ENCODE measurements at regions not wholly inside any gene's neighbourhood (a gene's known extent, or its start where the extent isn't known, plus 50 kb on each side); places are given as distances from the start of the nearest gene placed in this dataset.

DNA sequence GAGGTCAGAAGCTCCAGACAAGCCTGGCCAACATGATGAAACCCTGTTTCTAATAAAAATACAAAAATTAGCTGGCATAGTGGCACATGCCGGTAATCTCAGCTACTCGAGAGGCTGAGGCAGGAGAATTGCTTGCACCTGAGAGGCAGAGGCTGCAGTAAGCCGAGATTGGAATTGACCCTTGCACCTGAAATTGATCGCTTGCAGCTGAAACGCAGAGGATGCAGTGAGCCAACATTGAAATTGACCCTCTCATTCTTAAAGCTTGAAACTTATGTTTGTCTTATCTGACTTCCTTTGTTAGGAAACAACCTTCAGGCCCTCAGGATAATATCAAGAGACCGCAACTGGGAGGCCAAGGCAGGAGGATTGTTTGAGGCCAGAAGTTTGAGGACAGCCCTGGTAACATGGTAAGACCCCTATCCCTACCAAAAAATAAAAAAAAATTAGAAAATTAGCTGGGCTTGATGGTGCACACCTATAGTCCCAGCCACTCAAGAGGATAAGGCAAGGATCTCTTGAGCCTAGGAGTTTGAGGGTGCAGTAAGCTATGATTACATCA, 376.6 kb upstream of the XYLT1 start:
- DNase-seq: no peak

DNA sequence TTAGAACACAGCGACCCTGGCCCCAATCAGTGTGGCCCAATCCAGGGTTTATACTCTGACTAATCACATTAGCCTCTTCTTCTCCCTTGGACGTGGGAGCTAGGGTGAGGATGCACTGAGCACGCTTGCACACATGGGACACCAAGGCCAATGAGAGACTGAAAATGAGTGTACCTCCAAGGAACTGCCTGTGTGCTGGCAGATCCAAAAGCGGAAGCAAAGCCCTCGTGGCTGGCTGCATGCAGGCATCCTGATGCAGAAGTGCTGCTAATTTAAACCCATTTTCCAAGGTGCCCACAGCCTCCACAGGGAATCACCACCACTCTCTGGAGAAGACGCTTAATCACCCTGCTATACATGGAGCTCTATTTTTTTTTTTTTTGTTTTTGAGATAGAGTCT, 375.3 kb upstream of the XYLT1 start:
- no peak for DNase-seq

DNA sequence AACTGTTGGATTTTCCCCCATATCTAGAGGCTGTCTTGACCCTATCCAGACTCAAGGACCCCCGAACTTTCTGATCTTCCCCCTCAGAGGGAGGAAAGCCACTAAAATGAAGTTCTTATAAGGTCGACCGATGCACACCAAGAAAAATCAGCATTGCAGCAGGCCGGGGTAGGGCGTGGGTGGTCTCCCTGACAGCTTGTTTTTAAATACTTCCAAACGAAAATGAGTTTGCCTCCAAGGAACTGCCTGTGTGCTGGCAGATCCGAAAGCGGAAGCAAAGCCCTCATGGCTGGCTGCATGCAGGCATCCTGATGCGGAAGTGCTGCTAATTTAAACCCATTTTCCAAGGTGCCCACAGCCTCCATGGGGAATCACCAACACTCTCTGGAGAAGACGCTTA, 374.3 kb upstream of the XYLT1 start:
- no peak for DNase-seq

DNA sequence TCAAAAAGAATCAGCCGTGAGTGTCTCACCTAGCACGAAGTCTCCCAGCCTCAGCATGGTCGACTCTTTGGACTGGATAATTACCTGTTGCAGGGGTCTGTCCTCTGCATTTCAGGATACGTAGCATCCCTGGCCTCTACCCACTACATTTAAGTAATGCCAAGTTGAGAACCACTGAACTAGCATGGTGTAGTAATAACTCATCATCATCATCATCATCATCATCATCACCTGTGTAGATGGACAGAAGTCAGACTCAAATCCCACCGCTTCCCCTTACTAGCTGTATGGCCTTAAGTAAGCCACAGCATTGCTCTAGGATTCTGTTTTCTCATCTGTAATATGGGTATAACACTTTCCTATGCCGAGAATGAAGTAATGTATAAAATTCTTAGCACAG, 373.1 kb upstream of the XYLT1 start:
- DNase-seq: no peak

DNA sequence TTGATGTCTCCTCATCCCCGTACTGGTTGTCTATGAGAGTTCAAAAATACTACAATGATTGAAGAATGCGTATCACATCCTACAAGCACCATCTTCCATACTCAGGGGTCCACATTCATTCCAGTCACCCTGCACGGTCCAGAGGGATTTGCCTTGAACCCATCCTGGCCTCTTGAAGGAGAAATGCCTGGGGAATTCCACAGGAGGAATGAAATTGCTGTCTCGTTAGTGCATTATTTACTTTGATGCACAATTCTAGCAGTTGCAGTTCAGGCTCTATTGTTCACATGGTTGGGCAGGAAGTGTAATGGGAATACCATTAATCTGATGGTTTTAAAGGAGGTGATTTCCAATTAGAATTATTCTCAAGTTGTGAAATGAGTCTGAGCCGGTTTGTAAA, 369.1 kb upstream of the XYLT1 start:
- DNase-seq: no peak

DNA sequence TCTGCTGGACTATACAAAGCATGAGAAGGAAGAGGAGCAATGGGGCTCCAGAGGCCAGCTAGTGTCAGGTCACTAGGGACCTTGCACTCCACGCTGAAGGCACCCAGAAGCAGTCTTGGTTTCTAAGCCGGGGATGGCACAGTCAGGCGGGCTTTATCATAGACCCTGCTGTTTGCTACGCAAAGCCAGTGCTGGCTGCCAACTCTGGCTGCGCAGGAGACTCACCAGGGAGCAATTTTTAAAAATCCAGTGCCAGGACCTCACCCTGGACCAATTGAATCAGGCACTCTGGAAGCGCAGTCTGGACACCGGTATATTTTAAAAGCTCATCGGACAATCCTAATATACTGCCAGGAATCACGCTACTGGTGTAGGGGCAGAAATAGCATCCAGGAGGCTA, 368.5 kb upstream of the XYLT1 start:
- DNase-seq: no peak

DNA sequence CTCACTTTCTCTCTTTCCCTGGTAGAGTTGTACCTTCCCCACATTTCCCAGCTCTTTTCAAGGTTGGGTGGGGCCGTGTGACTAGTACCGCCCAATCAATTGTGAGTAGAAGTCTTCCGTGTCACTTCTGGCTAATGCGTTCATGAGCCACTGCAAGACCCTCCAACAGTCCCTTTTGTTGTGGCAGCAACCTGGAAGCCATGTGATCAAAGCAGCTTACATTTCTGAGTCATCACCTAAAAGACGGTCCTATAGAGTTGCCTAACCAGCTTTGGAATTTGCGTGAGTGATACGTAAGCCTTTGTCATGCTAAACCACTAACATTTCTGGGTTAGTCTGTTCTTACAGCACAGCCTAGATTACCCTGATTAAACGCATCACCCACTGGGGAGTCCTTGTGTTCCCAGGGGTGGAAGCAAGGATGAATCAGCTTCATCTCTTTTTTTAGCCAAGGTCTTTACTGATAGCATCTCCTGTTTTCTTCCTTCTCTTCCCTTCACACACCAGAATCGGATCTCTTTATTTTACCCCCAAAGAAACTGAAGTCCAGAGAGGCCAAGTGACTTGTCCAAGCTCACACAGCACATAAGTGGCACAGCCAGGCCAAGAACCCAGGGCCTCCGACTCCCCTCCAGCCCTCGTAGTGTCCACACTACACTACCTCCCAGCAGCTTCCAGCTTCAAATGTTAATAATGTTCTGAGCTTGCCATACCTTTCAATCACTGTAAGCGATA, 366.3 kb upstream of the XYLT1 start:
- DNase-seq: no peak

DNA sequence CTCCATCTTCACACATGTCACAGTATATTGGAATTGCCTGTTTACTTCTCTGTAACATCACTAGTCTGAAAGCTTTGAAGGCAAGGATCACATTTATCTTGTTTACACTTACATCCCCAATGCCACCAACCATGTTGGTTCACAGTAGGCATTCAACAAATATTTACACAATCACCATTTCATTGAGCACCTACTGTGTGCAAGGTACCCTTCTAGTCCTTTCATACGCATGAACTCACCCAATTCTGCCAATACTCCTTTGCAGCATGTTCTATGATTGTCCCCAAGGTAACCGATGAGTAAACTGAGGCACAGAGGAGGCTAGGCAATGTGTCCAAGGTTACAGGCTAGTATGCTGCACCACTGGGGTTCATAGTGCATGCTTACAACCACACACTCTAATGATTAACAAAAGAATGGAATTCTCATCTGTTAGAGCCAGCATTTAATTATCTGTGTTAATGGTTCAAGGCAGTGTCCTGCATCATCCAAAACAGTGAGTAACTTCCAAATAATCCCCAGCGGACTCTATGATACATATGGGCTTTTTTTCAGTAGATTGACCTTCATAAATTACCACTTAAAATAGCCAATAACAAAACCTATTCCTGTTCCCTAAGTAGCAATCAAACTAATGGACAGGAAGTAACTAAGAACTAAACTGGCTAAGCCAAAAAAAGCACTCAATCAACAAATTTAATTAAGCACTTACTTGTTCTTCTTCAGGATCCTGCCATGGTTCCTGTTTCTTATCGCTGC, 364.5 kb upstream of the XYLT1 start:
- no peak for DNase-seq

DNA sequence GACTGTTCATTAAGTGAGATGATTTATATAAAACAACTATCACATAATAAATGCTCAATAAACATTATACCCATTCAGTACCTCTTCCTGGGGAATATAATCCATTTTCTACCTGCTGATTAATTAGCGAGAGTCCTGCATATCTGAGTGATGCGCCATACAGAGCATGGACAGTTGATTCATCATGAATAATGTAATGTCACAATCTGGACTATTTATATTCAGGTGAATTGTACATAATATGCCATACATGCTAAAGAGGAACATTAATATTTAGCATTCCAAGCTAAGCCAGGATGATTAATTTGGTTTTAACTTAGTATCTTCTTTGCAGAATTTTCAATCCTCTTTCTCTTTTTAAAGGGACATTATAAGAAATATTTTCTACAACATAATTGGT, 362.0 kb upstream of the XYLT1 start:
- no peak for DNase-seq

DNA sequence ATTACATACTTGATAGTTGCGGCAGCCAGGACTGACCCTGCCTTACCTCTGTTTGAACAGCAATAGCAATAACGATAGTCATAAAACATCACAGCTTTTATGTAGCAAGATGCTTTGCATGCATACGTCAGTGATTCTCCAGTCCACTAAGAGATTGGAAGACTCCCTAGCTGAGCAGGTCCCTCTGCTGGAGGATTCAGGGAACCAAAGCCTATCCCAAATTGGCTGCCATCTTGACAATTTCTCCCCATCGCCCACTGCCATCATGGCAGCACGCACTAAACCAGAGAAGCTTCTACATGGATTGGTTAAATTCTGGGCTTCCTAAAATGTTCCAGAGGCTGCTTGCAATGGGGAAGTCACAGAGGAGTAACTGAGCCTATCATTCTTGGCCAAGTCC, 360.6 kb upstream of the XYLT1 start:
- no peak for DNase-seq

DNA sequence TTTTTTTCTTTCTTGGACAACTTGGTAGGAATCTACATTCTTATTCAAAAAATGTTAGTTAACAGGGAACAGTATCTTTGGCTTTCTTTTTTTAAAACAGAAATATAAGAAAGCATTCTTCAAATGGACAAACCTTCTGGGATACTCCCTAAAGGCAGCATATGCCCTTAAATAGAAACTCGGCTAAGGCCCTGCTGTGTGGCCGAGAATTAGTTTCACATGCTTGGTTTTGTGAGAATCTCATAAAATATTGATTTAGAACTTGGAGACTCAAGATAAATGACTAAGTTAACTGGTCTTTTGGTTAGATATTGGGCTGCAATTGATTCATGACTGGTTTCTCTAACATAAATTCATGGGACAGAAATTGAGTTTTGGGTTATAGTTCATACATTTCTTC, 359.9 kb upstream of the XYLT1 start:
- DNase-seq: no peak

DNA sequence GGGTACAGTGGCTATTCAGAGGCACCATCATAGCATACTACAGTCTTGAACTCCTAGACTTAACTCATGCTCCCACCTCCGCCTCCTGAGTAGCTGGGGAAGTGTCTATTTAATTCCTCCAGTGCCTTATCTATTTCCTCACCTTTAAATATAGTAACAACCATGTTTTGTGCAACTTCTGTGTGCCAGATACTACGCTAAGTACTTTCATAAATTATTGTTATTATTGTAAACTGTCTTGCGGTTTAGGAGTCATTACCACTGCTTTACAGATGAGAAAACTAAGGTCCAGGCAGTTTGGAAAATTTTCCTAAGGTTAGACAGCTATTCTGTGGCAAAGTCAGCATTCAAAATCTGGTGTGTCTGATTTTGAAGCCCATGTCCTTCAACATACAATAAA, 359.1 kb upstream of the XYLT1 start:
- no peak for DNase-seq

DNA sequence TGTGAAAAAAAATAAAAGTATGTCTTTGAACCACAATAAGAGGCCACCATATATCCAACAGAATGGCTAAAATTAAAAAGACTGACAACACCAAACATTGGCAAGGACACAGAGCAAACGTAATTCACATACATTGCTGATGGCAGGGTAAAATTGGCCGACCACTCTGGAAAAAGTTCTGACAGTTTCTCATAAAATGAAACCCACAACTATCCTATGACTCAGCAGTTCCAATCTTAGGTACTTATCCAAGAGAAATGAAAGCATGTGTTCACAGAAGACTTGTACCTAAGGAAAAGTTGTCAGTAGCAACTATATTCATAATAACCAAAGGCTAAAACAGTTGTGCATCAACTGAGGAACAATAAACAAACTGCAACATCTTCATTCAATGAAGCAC, 357.3 kb upstream of the XYLT1 start:
- DNase-seq: no peak

DNA sequence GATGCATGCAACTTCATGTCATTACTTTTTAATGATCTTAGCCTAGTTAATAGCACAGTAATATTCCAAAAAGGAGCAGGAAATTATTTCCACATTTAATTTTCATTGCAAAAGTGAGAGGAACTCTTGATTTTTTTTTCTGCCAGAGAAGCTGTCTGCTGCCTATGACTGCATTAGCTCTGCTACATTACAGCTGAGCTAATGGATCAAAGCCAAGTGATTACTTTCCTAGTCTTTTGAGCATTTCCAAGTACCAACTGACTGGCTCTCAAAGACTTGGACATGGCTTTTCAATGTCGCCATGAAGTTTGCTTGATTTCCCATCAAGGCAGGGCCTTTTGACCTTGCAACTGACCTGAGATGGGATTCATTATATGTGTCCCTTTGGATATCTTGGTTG, 356.6 kb upstream of the XYLT1 start:
- DNase-seq: no peak

DNA sequence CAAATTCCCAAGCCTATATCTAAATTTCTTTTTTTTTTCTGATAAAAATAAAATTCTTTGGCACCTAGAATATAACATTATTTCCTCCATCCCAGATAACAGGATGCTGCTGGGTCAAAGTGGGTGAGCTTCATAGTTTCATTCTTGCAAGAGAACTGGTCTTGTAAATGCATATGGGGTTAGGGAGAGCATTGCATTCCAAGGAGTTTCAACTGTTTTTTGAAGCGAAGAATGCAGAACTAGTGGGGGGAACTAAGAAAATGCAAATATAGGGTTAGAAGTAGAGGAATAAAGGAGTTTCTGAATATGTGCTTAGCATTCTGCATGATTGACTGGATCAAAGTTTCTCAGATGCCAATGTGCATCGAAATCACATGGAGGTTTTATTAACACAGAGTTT, 347.2 kb upstream of the XYLT1 start:
- DNase-seq: no peak

DNA sequence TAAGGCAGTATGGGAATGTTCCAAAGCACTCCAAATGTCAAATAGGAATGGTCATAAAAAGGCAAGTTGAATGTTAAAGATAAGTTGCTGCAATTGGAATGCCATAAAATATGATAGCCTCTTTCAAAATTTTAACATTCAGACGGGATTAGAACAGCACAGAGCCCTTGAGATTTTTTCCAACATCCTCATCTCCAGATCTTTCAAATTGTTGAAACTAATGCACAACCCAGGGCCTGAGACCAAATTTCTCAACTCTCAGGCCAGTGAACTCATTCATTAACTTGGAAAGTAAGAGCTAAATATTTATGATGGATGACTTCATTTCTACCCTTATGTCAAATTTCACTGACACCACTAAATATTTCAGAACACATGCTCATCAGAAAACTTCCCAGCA, 346.5 kb upstream of the XYLT1 start:
- DNase-seq: no peak

DNA sequence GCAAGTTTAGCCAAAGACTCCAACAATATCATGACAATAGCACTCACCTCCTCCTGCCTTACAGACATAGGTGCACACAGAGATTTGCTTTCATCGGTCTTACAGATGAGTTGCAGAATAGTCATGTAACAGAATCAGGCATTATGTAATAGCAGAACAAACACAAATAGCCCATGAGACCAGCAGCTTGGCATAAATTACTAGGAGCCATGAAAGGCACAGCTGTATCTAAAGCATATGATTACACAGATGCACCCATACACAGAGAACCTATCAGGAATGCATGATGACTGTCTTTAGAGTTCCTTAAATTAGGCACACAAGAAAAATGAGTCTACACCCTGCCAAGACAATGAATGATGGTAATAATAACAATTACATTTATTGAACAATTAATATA, 342.0 kb upstream of the XYLT1 start:
- no peak for DNase-seq

DNA sequence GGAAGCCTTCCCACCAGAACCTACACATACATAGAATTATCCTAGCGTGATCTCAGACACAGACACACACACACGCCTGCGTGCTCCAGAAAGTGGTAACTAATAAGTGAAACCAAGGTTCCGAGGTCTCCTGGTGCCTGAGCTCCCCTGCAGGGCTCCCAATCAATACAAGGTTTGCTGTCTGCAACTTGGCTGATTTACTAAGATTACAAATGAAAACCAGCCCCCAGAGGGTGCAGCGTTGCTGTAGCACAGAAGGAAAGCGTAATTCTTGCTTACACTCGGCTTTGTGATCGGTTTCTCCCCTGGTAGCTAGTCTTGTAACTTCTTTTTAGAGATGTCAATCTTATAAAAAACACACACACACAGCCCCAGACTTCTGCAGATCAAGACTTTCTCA, 334.1 kb upstream of the XYLT1 start:
- DNase-seq: no peak

DNA sequence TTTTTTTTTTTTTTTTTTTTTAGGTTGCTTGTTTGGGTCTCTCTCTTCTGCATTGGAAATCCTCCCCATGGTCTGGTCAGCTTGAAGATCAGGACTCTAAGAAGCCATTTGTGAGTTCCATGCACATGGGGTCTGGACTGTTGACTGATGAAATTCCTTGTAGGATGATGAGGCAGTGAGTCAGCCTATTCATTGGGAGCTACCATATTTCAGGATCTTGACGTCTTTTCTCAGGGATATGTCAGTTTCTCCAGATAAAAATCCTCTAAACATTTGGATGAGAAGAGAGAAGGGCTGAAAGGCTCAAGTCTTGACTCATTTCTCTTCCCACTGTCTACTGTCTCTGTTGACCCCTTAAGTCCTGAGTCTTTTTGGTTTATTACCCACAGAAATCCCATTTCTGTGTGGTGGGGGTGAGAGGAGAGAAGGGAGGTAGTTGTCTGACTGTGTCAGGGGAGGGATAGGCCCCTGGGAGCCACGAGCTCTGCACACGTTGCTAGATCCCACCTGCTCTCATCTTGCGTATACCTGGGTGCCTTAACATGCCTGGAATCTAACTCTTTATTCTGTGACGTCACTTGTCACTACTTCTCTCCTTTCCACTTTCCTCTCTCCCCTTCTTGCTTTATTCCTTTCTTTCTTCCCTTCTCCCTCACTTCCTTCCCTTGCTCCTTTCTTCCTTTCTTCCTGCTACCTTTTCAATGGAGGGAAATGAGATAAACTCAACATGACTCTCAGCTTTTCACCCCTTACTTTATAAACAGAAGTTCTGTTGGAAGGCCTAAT, 333.1 kb upstream of the XYLT1 start:
- DNase-seq: no peak

DNA sequence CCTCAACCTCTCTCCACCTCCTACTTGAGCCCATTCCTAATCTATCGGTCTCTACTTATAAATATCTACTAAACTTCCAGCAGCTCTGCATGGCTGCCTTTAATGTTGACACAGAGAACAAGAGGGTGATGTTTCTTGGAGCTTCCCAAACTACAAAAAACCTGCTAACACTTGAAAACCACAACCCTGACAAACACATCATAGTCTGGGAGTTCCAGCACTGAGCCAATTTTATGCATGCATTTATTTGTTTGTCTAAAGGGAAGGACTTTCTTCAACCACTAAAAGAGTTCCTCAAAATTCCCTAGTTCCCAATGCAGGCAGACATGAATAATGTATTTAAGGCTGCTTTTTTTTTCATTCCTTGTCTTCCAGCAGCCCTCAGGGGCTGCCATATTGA, 331.8 kb upstream of the XYLT1 start:
- DNase-seq: no peak

DNA sequence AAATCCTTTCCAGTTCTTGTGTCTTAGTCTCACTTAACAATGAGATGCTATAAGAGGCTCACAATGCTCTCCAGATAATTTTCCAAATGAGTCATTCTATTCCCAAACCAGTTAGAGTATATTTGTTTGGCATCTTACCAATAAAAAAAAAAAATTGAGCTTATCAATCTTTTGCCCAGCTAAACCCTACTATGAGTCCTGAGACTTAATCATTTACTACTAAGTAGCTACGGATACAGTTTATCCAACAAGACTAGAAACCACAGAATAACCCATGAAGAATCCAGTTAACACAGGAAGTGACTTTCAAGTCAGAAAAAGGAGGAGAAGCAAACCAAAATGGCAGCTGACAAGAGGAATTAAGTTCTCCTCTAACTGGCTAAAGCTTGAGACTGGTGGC, 330.3 kb upstream of the XYLT1 start:
- no peak for DNase-seq

DNA sequence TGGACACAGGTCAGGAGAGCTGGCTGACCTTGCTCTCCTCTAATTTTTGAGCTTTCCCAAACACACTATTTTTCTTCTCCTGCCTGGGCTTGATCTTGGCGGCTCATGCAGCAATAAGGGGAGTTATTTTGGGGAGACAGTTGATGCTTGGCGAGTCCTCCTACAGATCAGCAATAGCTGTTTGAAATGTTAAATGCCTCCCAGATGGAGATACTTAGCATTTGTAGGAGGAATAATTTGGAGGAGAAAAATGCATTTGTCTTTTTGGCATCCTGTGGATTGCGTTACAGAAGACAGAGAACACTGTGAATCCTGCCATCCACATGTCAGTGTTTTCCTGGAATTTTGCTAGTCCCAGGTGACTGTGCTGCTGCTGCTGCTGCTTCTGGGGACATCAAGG, 328.0 kb upstream of the XYLT1 start:
- DNase-seq: no peak

DNA sequence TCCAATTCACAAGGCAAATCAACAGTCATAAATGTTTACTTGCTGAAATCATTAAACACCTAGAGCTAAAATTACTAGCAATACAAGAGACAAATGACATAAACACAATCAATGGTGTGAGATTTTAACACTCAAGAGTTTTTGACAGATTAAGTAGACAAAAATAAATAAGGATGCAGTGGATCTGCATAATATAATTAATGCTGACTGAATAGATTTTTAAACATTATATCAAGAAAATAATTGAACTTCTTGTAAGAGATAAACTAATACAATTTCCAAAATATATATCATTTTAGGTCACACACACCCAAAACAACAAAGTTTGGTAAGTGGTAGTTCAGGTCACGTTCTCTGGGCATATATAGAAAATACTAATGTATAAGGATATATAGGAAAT, 322.6 kb upstream of the XYLT1 start:
- DNase-seq: no peak

DNA sequence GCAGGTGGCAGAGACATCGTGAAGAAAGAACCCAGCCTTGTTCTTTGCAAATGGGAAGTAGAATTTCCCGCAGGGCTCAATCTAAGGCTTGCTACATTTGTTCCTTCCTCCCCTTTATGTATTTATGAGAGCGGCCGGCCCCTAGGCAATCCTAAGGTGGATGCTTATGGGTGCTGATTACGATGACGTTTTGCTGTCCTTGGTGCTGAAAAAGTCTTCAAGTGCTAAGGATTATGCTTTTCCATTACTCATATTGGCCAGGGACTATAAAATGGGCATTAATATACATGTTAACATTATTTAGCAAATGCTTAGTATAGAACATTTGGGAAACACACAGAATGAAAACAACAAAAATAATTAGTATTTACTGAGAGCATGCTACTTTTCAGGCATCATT, 313.3 kb upstream of the XYLT1 start:
- no peak for DNase-seq
